ENCODE measurements at regions not wholly inside any gene's neighbourhood (a gene's known extent, or its start where the extent isn't known, plus 50 kb on each side); places are given as distances from the start of the nearest gene placed in this dataset.

GRCh38 chr3:34793057-34793456, 846.3 kb upstream of the ARPP21 start:
- TF ChIP-seq, protein P1, sequence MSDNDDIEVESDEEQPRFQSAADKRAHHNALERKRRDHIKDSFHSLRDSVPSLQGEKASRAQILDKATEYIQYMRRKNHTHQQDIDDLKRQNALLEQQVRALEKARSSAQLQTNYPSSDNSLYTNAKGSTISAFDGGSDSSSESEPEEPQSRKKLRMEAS (IDR thresholded peaks at IDR 0.05; ENCODE audit: low read depth, low read length), result no peak
- no peak for TF ChIP-seq CTCF (IDR thresholded peaks at IDR 0.05 in 2 of 3, conservative IDR thresholded peaks at IDR 0.05 in 1 of 3; ENCODE audit: control insufficient read depth in 2 of 3, extremely low read depth in 1 of 3, insufficient read depth in 1 of 3, low read depth in 3 of 3, low read length in 3 of 3)
- no peak for TF ChIP-seq POLR2AphosphoS5 (IDR thresholded peaks at IDR 0.05; ENCODE audit: low read length)
- TF ChIP-seq GATAD2B (conservative IDR thresholded peaks at IDR 0.05; ENCODE audit: low read depth), result no peak
- TF ChIP-seq BACH1 (IDR thresholded peaks at IDR 0.05; ENCODE audit: borderline replicate concordance), result no peak
- TF ChIP-seq, protein P2, sequence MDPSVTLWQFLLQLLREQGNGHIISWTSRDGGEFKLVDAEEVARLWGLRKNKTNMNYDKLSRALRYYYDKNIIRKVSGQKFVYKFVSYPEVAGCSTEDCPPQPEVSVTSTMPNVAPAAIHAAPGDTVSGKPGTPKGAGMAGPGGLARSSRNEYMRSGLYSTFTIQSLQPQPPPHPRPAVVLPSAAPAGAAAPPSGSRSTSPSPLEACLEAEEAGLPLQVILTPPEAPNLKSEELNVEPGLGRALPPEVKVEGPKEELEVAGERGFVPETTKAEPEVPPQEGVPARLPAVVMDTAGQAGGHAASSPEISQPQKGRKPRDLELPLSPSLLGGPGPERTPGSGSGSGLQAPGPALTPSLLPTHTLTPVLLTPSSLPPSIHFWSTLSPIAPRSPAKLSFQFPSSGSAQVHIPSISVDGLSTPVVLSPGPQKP (IDR thresholded peaks at IDR 0.05; ENCODE audit: low read depth, low read length), result no peak
